Left colon (tissue), 2 donors: ENCODE measurements at regions not wholly inside any gene's neighbourhood (a gene's known extent, or its start where the extent isn't known, plus 50 kb on each side); places are given as distances from the start of the nearest gene placed in this dataset.

Experiments used
- ATAC-seq: fragments of 200-7000 bp; cut with Tn5 transposase; one replicate; pipeline ENCODE4 v1.9.1; 2020; ENCODE audit warnings: mild to moderate bottlenecking, moderate library complexity
- DNase-seq, 2 donors: peaks; one replicate each; pipeline ENCODE4 v3.0.0-alpha.2; 2020
- intact Hi-C, 2 donors: fragments of 100-400 bp; cut with DNase I in 1 of 2; cut with micrococcal nuclease in 1 of 2; formaldehyde crosslinking; loops; one replicate each; pipeline versions ENCODE4 v1.11.2 to v1.14.0; 2022; cut with DNase I, micrococcal nuclease
- donor health status: DM: no; HTN: no; CAD: no.
- donor health status: DM: yes; HTN: yes; CAD: no.

DNA sequence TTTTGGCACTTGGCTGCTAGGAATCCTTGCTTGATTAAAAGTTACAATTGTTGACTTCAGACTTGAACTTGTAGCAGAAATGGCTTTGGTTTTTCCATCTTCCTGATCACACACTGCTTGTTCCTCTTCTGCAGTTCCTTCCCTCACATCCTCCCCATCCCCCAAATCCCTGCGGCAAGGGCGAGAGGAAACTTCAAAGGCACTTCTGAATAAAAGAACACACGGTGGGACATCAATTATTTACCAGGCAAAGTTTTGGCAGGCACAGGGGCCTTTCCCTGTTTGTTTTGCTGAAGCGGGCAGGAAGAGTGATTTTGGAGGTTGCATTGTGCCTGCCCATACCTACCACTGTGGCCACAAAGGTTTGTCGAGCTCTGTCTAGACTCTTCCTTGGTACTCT lies 260.9 kb downstream of the KIF4B start:
- ATAC-seq (no peak), DNase-seq (no peak)
- intact Hi-C loops, result no loop called here

DNA sequence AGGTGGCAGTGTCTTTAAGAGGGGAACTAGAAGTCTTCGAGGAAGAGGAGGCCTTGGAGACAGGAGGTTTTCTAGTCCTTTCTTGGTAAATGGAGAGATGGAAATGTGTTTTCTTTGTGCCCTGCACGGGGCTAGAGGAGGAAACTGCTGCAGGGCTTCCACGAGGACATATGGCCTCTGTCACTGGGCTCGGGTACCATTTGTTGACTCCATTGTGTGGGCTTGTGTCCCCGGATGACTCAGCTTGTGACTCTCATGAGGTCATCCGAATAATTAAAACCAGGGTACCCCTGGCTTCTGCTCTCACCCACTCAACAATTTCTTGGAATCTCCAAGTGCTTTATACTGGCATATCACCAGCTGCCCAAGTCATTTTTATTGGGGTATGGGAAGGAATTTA lies 261.7 kb downstream of the KIF4B start:
- ATAC-seq (no peak), DNase-seq (no peak)
- intact Hi-C loops, result no loop called here

DNA sequence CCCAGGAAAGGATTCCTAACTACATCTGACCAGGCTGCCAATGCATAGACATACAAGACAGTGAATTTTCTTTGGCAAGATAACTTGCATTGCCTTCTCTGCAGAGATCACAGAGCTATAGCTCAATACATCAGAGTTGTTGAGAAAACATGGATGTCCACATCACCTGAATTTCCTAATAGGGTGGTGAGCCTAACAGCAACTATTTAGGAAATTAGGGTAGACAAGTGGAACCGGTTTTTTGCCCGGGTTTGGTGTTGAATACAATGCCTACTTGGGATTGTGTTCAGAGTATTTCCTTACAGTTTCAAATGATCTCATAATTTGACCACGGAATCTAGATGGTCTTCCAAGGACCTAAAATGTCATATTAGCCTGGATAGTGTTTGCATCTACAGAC lies 262.7 kb downstream of the KIF4B start:
- intact Hi-C loops, result no loop called here
- no peak for DNase-seq
- no peak for ATAC-seq

DNA sequence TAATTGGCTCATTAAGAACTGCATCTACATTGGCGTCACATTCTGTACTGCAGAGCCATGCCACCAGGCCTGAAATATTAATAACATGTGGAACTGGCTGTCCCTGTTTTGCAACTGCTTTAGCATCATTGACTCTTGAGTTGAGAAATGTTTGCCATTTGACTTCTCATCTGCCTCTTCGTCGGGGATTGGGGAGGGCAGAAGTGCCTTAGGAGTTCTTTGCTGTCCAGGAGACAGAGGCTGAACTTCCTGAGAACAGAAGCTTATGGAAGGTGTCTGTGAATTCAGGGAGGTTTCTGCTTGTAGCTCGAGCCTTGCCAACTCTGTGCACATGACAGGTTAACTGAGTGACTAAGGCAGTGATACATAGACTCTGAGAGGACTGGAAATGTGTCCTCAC lies 265.0 kb downstream of the KIF4B start:
- intact Hi-C loops, result no loop called here
- no peak for ATAC-seq
- no peak for DNase-seq

DNA sequence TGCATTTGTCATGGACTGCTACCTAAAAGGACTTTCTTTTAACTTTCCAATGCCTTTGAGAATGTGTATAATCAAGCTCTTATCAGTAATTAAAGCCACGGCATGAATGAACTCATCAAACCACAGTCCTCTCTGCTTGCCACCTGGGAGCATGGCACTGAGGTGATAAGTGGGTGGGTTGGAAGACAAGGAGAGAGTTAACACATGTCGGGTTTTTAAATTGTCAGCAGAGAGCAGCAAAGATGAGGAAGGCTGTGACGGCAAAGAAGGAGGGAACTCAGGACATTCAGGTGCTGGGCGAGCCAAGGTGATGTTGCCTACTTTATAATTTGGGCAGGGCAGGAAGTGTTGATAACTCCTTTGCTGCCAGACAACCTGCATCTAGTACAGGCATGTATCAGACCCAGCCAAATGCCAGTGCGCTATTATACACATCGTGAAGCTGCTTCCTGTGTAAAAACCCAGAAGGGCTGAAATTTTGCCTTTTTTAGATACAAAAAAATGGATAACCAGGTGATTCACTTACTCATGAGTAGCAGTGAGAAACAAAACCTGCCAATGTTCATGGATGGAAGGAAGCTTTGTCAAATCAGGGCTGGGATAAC lies 269.1 kb downstream of the KIF4B start:
- no peak for ATAC-seq
- intact Hi-C loops, result no loop called here
- DNase-seq, result no peak

DNA sequence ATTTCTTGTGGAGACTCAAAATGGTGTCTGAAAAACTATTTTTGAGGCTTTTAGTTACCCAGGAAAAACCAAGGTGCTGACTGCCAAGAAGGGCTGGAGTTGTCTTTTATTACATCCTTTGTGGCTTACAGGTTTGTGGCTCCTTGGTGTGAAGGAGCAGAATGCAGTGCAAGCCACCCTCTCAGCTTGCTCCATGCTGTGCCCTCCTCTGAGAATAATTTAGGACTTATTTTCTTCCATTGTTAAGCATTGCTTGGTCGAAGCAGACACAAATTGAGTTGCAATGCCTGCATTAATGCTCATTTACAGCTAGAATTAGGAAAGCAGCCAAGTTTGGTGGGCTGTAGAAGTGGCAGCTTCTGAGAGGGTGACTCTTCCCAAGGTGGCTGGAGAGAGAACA lies 272.2 kb downstream of the KIF4B start:
- DNase-seq (no peak), ATAC-seq (no peak)
- intact Hi-C loops, result no loop called here

DNA sequence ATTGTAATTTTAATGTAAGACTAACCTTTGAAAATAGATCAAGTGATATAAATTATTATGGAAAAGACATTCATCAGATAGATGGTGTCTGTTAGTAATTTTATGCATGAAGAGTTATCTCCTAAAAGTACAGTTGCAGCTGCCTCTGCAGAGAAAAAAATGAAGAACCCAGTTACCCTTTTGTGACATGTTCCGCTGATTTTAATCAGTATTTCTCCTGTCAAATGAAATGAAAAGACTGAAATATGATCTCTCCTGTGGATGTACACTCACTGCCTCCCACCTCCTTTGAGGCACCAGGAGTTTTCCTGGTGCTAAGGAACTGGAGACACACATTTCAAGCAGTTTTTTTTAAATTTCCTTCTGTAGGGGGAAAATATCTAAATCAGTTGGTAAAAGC lies 277.4 kb downstream of the KIF4B start:
- no peak for ATAC-seq
- intact Hi-C loops, result no loop called here
- DNase-seq, result no peak

DNA sequence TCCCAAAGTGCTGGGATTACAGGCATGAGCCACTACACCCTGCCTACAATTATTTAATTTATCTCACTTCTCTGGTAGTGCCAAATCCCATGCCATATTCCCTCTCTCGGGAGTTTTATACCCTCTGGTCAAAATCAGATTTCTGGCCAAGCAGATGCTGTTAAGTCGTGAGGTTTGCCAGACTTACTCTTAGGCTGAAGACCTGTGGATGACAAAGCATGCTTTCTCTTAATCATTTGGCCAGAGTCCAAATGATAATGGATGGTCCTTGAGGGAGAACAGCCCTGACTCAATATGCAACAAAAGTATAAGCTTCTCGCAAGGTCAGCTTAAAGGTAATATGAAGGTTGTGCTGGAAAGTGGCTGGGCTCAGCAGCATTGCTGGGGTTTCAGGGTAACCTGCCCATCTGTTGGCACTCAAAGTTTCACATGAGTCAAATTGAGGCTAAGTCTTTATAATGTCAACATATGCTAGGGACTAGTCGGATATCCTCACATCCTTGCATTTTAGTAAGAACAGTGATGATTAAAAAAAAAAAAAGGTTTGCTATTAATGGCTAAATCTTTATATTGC lies 280.1 kb downstream of the KIF4B start:
- no peak for DNase-seq
- intact Hi-C loops, result no loop called here
- ATAC-seq, result no peak

DNA sequence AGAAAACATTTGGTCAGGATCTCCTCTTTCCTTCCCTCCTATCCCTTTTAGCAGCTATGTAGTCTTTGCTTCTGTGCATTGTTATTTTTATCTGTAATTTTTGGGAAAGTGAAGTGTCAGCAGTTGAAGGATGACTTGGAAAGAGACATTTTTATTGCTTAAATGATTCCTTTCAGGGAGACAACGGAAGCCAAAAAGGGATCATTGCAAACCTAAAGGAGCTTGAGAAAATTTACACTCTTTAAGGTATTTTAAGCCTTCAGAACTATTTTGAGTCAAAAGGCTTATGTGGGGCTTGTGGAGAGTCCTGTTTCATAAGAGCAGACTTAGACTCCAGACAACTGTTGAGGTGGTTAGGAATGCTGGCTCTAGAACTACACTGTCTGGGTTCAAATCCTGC lies 281.6 kb downstream of the KIF4B start:
- ATAC-seq (no peak), DNase-seq (no peak)
- intact Hi-C loops, result no loop called here

DNA sequence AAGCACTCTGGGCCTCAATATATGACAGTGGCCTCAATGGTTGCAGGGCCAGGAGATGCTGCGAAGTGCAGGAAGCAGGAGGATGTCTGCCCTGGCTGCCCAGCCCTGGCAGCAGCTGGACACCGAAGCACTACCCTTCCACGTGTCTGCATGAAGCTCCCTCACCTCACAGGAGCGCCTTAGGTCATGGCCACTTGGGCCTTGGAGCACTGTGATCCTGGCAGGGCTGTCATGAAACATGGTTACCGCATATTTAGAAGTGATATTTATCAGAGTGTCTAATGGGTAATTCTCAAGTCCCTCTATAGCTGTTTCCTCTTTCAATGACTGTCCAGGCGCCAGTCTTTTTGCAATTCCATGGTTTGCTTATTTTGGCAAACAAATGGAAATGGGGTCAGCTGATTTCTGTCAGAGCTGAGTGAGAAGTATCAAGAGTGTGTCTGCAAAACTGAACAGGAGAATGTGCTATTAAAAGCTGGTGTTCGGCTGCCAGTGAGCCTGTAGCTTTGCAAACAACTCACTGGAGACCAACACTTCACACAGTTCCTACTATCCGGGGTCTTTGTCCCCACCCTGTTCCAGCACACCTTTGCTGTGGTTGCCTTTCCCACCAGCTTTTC lies 285.9 kb downstream of the KIF4B start:
- intact Hi-C loops, result no loop called here
- DNase-seq (no peak), ATAC-seq (no peak)

DNA sequence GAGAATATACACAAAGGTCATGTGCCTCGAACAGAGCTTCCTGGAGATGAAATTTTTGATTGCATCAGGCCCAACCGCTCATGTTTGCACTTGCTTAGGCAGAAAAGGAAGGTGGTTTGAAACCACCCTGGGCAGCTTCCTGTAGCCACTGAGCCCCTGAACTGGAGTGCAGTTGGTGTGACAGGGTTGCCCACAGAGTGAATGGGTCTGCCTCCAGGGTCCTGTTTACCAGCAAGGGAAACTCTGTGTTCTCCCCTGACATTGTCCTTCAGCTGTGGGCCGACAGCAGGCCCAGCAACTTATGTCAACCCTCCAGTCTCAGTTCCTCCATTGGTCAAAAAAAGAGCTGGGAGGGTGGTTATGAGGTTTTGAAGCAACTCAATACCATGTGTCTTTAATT lies 289.6 kb downstream of the KIF4B start:
- intact Hi-C loops, result no loop called here
- DNase-seq (no peak), ATAC-seq (no peak)

DNA sequence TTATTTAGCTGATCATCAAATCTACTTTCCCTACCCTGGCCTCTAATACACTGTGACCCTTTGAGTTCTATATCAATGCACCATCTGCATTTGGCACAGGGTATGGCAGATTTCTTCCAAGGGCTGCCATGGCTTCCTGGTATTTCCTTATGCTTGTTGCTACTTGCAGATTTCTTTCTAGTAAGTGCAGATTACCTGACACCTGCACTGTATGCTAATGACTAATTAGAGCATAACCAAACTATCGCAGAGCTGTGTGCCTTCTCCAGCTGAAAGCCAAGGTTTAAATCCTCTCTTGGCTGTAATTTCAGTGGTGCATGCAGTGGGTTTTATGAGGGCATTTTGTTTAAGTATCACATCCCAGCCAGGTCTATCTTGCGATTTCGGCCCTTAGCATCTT lies 293.7 kb downstream of the KIF4B start:
- intact Hi-C loops, result no loop called here
- ATAC-seq (no peak), DNase-seq (no peak)

DNA sequence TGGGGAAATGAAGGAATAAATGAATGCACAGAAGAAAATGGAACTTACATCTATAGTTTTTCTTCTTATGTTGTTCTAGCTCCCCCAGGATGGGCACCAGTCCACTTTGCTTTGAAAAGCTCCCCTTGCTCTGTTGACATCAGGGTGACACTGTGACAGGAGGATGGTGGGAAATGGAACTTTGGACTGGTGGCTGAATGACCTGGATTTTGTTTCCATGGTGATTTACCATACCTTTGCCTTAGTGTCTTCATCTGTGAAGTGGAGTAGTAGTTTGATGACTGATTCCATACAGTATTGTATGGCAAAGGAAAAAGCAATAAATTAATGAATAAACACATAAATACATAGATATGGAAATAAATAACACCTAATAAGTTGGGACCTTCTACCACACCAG lies 294.7 kb downstream of the KIF4B start:
- no peak for DNase-seq
- ATAC-seq, result no peak
- intact Hi-C loops, result no loop called here

DNA sequence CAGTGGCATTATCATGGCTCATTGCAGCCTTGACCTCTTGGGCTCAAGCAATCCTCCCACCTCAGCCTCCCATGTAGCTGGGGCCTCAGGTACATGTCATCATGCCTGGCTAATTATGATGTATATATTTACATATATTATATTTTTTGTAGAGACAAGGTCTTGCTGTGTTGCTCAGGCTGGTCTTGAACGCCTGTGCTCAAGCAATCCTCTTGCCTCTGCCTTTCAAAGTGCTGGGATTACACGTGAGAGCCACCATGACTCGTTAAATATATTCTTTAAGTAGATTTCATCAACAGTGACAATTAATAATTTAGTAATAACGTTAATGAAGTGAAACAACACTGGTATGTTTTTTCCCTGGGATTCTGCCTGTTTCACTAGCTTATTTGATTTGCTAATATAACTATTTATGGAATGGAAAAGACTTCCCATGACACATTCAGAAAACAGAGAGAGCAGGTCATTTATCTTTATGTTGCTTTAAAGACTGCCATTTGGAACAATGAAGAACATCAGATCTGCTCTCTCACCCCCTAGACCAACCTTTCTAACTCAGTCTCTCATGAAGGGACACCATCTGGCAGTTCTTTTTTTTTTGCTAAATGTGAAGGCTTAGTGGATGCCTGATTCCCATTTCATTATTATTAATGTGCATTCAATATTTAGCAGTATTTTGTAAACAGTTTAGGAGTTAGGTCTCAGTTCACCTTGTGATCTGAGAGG lies 295.6 kb downstream of the KIF4B start:
- no peak for ATAC-seq
- intact Hi-C loops, result no loop called here
- DNase-seq, result no peak

DNA sequence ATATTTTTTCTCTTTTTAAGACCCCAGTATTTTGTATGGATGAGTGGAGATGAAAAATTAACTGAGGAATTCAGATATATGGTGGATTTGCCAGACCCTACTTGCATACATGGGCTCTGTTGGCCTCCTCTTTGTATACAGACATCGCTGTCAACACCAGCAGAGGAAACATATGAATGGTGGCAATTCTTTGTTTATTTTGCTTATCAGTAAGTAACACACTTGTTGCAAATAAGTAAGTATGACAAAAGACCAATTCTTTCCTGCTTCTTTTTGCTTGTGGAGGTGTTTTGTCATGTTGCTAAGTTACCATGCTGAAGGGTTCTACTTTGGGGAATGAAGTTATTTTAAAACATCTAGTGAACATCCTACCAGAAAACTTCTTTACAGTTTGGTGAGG lies 298.2 kb downstream of the KIF4B start:
- ATAC-seq, result no peak
- no peak for DNase-seq
- intact Hi-C loops, result no loop called here

DNA sequence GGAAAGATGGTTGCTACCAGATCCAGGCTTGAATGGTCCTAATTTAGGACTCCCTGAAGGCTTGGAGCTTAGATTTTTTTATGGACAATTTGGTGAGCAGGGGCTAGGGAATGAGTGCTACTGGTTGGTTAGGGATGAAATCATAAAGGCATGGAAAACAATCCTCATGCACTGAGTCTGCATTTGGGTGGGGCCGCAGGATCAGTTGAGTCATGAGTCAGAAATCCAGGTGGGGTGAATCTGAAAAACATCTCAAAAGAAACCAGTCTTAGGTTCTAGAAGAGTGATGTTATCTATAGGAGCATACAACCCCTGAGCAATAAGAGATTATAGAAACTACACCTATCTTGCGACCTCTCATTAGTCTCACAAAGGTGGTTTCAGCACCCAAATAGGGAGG lies 300.0 kb downstream of the KIF4B start:
- ATAC-seq (no peak), DNase-seq (no peak)
- intact Hi-C loops, result no loop called here

DNA sequence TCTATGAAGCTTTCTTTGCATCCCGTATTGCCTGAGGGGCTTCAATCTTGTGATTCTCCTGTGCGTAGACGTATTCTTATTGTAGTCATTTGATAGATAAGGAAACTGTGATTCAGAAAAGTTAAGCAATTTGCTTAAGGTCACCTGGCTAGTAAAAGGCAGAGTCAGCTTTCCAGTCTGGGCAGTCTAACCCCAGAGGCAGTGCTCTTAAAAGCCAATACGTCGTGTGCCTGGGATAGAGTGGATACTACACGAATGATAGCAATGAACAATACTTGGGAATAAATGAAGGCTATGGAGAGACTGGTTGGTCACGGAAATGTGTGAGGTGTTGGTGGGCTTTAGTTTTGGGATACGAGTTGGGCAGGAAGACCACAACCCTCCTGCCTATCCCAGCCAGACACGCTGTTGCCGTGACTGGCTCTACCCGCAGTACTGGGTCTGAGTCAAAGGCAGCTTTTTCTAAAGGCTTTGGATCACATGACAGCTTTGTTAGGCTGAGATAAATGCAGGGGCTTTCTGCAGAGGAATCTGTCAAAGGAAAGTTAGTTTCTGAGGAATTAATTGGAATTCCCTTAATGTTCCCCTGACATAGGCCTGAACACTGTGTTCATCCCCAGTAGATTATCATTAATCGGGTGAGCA lies 302.6 kb downstream of the KIF4B start:
- ATAC-seq (no peak), DNase-seq (no peak)
- intact Hi-C loops, result no loop called here

DNA sequence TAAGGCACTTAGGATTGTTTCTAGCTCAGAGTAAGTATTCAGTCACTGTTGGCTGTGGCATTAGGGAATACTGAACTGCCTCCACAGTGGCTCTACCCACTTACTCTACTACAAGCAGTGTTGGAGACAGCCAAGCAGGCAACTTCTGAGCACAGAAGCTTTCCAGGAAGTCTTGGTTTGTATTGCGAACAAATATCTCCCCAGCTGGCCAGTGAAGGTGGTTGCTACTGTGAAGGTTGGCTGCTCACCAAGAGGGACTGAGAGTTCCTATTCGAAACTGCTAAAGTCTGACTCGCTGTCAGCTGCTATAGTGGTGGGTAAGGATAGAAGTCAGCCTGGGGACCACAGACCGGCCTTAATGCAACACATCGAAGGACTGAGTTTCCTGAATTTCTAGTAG lies 319.1 kb downstream of the KIF4B start:
- no peak for DNase-seq
- ATAC-seq, result no peak
- intact Hi-C loops, result no loop called here

DNA sequence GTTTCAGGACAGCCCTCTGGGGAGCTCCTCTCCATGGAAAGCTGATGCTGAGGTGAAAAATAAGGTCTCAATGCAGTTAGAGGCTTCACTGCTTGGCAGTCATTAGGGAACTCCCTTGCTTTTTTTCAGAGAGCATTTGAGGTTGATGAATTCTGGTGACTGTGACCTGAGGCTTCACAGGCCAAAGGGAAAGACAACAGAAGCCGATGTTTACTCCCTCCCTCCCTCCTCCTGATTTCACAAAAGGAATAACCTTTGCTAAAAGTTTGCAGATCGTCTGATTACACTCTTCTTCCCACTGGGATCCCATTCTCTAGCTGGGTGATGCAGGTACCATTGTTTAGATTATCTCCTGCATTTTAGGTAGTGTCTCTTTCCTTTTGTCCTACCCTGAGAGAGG lies 329.4 kb downstream of the KIF4B start:
- no peak for ATAC-seq
- DNase-seq, result no peak
- intact Hi-C loops, result no loop called here

DNA sequence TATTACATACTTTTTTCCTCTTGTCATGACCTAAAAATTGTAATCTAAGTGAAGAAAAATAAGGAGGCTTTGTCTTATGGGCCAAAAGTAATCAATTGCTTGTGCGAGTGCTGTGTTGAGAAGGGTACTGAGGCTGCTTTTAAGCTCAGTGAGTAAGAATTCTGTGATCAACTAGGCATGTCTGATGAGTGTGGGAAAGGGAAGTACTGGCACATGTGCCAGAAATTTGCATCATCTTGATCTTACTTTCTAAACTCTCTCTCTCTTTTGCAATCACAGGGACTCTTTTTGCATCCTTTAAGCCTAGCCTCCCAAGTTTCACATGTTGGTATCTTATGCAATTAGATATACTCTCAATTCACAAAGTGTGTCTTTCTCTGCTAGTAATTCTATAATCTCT lies 329.9 kb downstream of the KIF4B start:
- intact Hi-C loops, result no loop called here
- no peak for ATAC-seq
- DNase-seq, result no peak
